B cell (primary cell): ENCODE measurements at regions not wholly inside any gene's neighbourhood (a gene's known extent, or its start where the extent isn't known, plus 50 kb on each side); places are given as distances from the start of the nearest gene placed in this dataset.

ENCODE experiments used
- ATAC-seq: fragments of 200-7000 bp; cut with Tn5 transposase; one replicate; pipeline ENCODE4 v1.10.0; 2021; ENCODE audit warnings: low read depth, mild to moderate bottlenecking, moderate number of reproducible peaks, moderate library complexity
- CTCF ChIA-PET: fragments of 350-600 bp; sonication (Branson Sonifier 250); formaldehyde crosslinking; loops from one replicate; lab custom pipeline; 2021; ENCODE audit warnings: antibody characterized with exemption, inconsistent platforms; lab: Charles Lee
- POLR2A ChIA-PET: fragments of 350-600 bp; sonication (Branson Sonifier 250); formaldehyde crosslinking; loops from one replicate; lab custom pipeline; 2021; ENCODE audit warnings: antibody characterized with exemption; lab: Charles Lee
- DNase-seq: peaks from one replicate; pipeline ENCODE4 v3.0.0; 2013
- H2AFZ ChIP-seq: 2 replicates; pipeline ENCODE4 v1.6.1; 2012; ENCODE audit warnings: mild to moderate bottlenecking, low read depth, low read length; ENCODE audit not compliant: insufficient read depth, poor library complexity, severe bottlenecking
- H3K27ac ChIP-seq, 2 donors: 1 replicate in 1 of 2; 2 replicates in 1 of 2; pipeline ENCODE4 v1.5.1; 2012 to 2013; ENCODE audit warnings: low read length in 2 of 2, mild to moderate bottlenecking in 2 of 2, moderate library complexity in 1 of 2
- H3K27me3 ChIP-seq, 4 experiments: fragments of 200-600 bp in 1 of 4; sonication (generic) in 1 of 4; replicated peaks in 1 of 4; 1 replicate in 2 of 4; 2 replicates in 2 of 4; pipeline versions ENCODE4 v1.6.1 to v1.7.0; 2013 to 2016; ENCODE audit warnings: low read length in 3 of 4, mild to moderate bottlenecking in 2 of 4, mixed read lengths in 1 of 4, moderate library complexity in 1 of 4; ENCODE audit not compliant: insufficient read depth in 4 of 4, control insufficient read depth in 3 of 4; ENCODE audit errors: control extremely low read depth in 1 of 4
- H3K36me3 ChIP-seq, 2 experiments: replicated peaks in 1 of 2; 1 replicate in 1 of 2; 2 replicates in 1 of 2; pipeline versions ENCODE4 v1.6.1 to v1.7.1; 2013; ENCODE audit warnings: low read length in 1 of 2; ENCODE audit not compliant: insufficient read depth in 2 of 2, control insufficient read depth in 1 of 2; ENCODE audit errors: control extremely low read depth in 1 of 2, extremely low read depth in 1 of 2
- H3K4me1 ChIP-seq, 2 donors: fragments of 200-600 bp in 1 of 2; sonication (generic) in 1 of 2; 1 replicate in 1 of 2; 2 replicates in 1 of 2; pipeline versions ENCODE4 v1.5.1 to v1.6.1; 2013 to 2017; ENCODE audit warnings: low read length in 2 of 2; ENCODE audit not compliant: control insufficient read depth in 2 of 2, insufficient read depth in 2 of 2
- H3K4me2 ChIP-seq: replicated peaks from 2 replicates; pipeline ENCODE3; 2012; ENCODE audit warnings: mild to moderate bottlenecking, low read depth, low read length; ENCODE audit not compliant: poor library complexity, severe bottlenecking
- H3K4me3 ChIP-seq, 5 experiments: fragments of 200-600 bp in 1 of 5; sonication (generic) in 1 of 5; 1 replicate in 3 of 5; 2 replicates in 2 of 5; pipeline versions ENCODE4 v1.5.1 to v1.7.0; 2011 to 2016; ENCODE audit warnings: low read length in 4 of 5, mild to moderate bottlenecking in 4 of 5, low read depth in 2 of 5, control low read depth in 1 of 5, moderate library complexity in 1 of 5; ENCODE audit not compliant: insufficient read depth in 1 of 5; ENCODE audit errors: control extremely low read depth in 1 of 5, extremely low read depth in 1 of 5
- H3K79me2 ChIP-seq: fragments of 200-600 bp; sonication (generic); one replicate; pipeline ENCODE4 v1.6.0; 2016; ENCODE audit warnings: low read length; ENCODE audit not compliant: control insufficient read depth, insufficient read depth
- H3K9ac ChIP-seq: fragments of 200-600 bp; sonication (generic); 2 replicates; pipeline ENCODE4 v1.6.1; 2017; ENCODE audit warnings: mild to moderate bottlenecking, low read length, moderate library complexity
- H3K9me3 ChIP-seq, 3 donors: one replicate each; pipeline versions ENCODE4 v1.6.1 to v1.7.1; 2013; ENCODE audit warnings: low read length in 2 of 3; ENCODE audit not compliant: control insufficient read depth in 2 of 3, insufficient read depth in 1 of 3; ENCODE audit errors: control extremely low read depth in 1 of 3
- H4K20me1 ChIP-seq: 2 replicates; pipeline ENCODE4 v1.6.0; 2012; ENCODE audit warnings: mild to moderate bottlenecking, low read length; ENCODE audit not compliant: insufficient read depth, control insufficient read depth, poor library complexity, severe bottlenecking
- H3K27ac Mint-ChIP-seq: one replicate; pipeline ENCODE4 v1.8.0; 2021; ENCODE audit warnings: mixed read lengths
- H3K27me3 Mint-ChIP-seq: one replicate; pipeline ENCODE4 v1.8.0; 2021; ENCODE audit warnings: mixed read lengths
- H3K4me1 Mint-ChIP-seq: one replicate; pipeline ENCODE4 v1.8.0; 2021; ENCODE audit warnings: mixed read lengths
- H3K4me3 Mint-ChIP-seq: one replicate; pipeline ENCODE4 v1.8.0; 2021; ENCODE audit warnings: mixed read lengths
- H3K9me3 Mint-ChIP-seq: one replicate; pipeline ENCODE4 v1.8.0; 2022; ENCODE audit warnings: mixed read lengths; ENCODE audit not compliant: insufficient read depth
- EZH2 ChIP-seq: IDR thresholded peaks from 2 replicates; pipeline ENCODE4 v1.6.1; 2012; ENCODE audit warnings: borderline replicate concordance, low read depth, mild to moderate bottlenecking, moderate library complexity, low read length; ENCODE audit not compliant: insufficient read depth, poor library complexity, severe bottlenecking
- WGBS: methylation state at CpG from one replicate; pipeline ENCODE4 v1.1.5; 2013; ENCODE audit warnings: missing lambda C conversion rate; ENCODE audit not compliant: insufficient coverage; 5-methylcytosine and 5-hydroxymethylcytosine counted together
- intact Hi-C: fragments of 100-400 bp; cut with micrococcal nuclease; formaldehyde crosslinking; loops from one replicate; pipeline ENCODE4 v1.10.0; 2022
- TF ChIP-seq, protein P1 (sequence below): fragments of 200-600 bp; IDR thresholded peaks from one replicate; pipeline ENCODE4 v1.8.0; 2022; ENCODE audit warnings: antibody characterized with exemption, mild to moderate bottlenecking

DNA sequence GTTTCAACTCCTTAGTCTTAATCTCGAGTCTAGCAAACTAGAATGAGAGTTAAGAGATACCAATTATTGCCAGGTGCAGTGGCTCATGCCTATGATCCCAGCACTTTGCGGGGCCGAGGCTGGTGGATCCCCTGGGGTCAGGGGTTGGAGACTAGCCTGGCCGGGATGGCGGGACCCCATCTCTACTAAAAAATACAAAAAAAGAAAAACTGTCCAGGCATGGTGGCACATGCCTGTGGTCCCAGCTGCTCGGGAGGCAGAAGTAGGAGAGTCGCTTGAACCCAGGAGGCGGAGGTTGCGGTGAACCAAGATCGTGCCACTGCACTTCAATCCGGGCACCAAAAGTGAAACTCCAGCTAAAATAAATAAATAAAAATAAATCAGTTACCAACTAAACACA is 1119.5 kb upstream of the ATXN8OS start:
- no peak overlapping the region for H2AFZ ChIP-seq
- no peaks in the 10 kb centered on the region for H3K27me3 Mint-ChIP-seq
- H3K4me1 ChIP-seq: no peaks in the 10 kb centered on the region
- no peaks in the 10 kb centered on the region for H3K27me3 ChIP-seq
- intact Hi-C loops: no loop called here
- H3K4me3 ChIP-seq: no peak overlapping the region
- CTCF ChIA-PET: no interaction called here
- H3K79me2 ChIP-seq: no peaks in the 10 kb centered on the region
- H3K9me3 Mint-ChIP-seq: peaks cover 6% of the 10 kb centered on the region
- no peak for DNase-seq
- H3K9ac ChIP-seq: no peak overlapping the region
- H4K20me1 ChIP-seq: no peaks in the 10 kb centered on the region
- WGBS: 92% methylated on average over 5 of the region's 11 CpGs
- H3K4me3 Mint-ChIP-seq: no peak overlapping the region
- no peak overlapping the region for H3K4me2 ChIP-seq
- no peak for TF ChIP-seq EZH2
- TF ChIP-seq, protein P1, sequence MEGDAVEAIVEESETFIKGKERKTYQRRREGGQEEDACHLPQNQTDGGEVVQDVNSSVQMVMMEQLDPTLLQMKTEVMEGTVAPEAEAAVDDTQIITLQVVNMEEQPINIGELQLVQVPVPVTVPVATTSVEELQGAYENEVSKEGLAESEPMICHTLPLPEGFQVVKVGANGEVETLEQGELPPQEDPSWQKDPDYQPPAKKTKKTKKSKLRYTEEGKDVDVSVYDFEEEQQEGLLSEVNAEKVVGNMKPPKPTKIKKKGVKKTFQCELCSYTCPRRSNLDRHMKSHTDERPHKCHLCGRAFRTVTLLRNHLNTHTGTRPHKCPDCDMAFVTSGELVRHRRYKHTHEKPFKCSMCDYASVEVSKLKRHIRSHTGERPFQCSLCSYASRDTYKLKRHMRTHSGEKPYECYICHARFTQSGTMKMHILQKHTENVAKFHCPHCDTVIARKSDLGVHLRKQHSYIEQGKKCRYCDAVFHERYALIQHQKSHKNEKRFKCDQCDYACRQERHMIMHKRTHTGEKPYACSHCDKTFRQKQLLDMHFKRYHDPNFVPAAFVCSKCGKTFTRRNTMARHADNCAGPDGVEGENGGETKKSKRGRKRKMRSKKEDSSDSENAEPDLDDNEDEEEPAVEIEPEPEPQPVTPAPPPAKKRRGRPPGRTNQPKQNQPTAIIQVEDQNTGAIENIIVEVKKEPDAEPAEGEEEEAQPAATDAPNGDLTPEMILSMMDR: no peak
- H3K4me1 Mint-ChIP-seq: no peaks in the 10 kb centered on the region
- peaks cover 0 to 18% (median 1%) of the 10 kb centered on the region in 3 donors for H3K9me3 ChIP-seq
- no peaks in the 10 kb centered on the region for H3K36me3 ChIP-seq
- POLR2A ChIA-PET: no interaction called here
- H3K27ac ChIP-seq: no peak overlapping the region
- no peak overlapping the region for H3K27ac Mint-ChIP-seq
- ATAC-seq: no peak

GRCh38 chr13:68987585-68987984 is 1120.0 kb upstream of the ATXN8OS start:
- 100% methylated on average over 2 of the region's 13 CpGs for WGBS
- TF ChIP-seq, protein P1: no peak
- no peak for TF ChIP-seq EZH2
- Histone ChIP-seq H3K9ac (no peak overlapping the region), H3K9me3 (peaks cover 1 to 23% (median 3%) of the 10 kb centered on the region in 3 donors), H3K36me3 (no peaks in the 10 kb centered on the region), H3K4me1 (no peaks in the 10 kb centered on the region), H3K79me2 (no peaks in the 10 kb centered on the region), H3K4me2 (no peak overlapping the region), H3K27me3 (no peaks in the 10 kb centered on the region), H4K20me1 (no peaks in the 10 kb centered on the region), H2AFZ (no peak overlapping the region), H3K27ac (no peak overlapping the region), H3K4me3 (no peak overlapping the region)
- ATAC-seq (no peak), DNase-seq (no peak)
- no peaks in the 10 kb centered on the region for H3K4me1 Mint-ChIP-seq
- intact Hi-C loops: no loop called here
- H3K27ac Mint-ChIP-seq: no peak overlapping the region
- no peak overlapping the region for H3K4me3 Mint-ChIP-seq
- ChIA-PET POLR2A (no interaction called here), CTCF (no interaction called here)
- H3K27me3 Mint-ChIP-seq: no peaks in the 10 kb centered on the region
- peaks cover 6% of the 10 kb centered on the region for H3K9me3 Mint-ChIP-seq
